ENCODE measurements at regions not wholly inside any gene's neighbourhood (a gene's known extent, or its start where the extent isn't known, plus 50 kb on each side); places are given as distances from the start of the nearest gene placed in this dataset.
"Not testable (repeated sequence)": the region's sequence is repeated elsewhere in the genome, so short reads cannot be mapped to it uniquely, and the experiment has no call there.

DNA sequence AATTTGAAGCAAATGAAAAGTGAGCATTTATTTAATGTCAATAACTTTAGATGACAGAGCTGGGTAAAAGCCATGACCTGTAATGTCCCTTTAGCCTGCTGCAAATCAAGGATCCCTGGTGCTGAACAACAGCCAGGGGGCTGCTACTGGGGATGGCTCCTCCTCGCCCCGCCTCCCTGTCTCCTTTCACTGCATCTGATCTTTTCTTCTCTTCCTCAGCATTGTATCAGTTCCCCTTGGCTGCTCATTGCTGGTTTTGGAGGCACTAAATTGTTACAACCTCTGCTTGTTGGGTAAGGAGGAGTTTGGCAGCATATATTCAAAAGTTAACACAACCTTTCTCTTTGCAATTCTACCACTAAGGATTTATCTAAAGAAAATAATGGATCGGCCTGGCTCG is 236.3 kb upstream of the ID2 start:
- H3K27ac ChIP-seq = no peak overlapping the region
- H3K4me3 ChIP-seq = no peak overlapping the region
- TF ChIP-seq, protein P1, sequence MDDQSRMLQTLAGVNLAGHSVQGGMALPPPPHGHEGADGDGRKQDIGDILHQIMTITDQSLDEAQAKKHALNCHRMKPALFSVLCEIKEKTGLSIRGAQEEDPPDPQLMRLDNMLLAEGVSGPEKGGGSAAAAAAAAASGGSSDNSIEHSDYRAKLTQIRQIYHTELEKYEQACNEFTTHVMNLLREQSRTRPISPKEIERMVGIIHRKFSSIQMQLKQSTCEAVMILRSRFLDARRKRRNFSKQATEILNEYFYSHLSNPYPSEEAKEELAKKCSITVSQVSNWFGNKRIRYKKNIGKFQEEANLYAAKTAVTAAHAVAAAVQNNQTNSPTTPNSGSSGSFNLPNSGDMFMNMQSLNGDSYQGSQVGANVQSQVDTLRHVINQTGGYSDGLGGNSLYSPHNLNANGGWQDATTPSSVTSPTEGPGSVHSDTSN (IDR thresholded peaks at IDR 0.05) = no peak
- TF ChIP-seq NPAS2 (CRISPR knock-in tag; IDR thresholded peaks at IDR 0.05; ENCODE audit: borderline replicate concordance) (no peak), HDAC2 (IDR thresholded peaks at IDR 0.05) (no peak), MYC (IDR thresholded peaks at IDR 0.05; ENCODE audit: borderline replicate concordance, low read length) (no peak), TP53 (CRISPR knock-in tag; IDR thresholded peaks at IDR 0.05) (no peak)
- TF ChIP-seq, protein P2, sequence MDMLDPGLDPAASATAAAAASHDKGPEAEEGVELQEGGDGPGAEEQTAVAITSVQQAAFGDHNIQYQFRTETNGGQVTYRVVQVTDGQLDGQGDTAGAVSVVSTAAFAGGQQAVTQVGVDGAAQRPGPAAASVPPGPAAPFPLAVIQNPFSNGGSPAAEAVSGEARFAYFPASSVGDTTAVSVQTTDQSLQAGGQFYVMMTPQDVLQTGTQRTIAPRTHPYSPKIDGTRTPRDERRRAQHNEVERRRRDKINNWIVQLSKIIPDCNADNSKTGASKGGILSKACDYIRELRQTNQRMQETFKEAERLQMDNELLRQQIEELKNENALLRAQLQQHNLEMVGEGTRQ (IDR thresholded peaks at IDR 0.05) = no peak
- TF ChIP-seq, protein P3, sequence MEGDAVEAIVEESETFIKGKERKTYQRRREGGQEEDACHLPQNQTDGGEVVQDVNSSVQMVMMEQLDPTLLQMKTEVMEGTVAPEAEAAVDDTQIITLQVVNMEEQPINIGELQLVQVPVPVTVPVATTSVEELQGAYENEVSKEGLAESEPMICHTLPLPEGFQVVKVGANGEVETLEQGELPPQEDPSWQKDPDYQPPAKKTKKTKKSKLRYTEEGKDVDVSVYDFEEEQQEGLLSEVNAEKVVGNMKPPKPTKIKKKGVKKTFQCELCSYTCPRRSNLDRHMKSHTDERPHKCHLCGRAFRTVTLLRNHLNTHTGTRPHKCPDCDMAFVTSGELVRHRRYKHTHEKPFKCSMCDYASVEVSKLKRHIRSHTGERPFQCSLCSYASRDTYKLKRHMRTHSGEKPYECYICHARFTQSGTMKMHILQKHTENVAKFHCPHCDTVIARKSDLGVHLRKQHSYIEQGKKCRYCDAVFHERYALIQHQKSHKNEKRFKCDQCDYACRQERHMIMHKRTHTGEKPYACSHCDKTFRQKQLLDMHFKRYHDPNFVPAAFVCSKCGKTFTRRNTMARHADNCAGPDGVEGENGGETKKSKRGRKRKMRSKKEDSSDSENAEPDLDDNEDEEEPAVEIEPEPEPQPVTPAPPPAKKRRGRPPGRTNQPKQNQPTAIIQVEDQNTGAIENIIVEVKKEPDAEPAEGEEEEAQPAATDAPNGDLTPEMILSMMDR (IDR thresholded peaks at IDR 0.05) = no peak
- DNase-seq (ENCODE audit: low read depth in 1 of 2, low spot score in 1 of 2) (no peak), FAIRE-seq (no peak), ATAC-seq (no peak)
- peaks cover 23% of the 10 kb centered on the region for H3K4me1 ChIP-seq
- ChIA-PET CTCF (no interaction called here), POLR2A (no interaction called here)
- no peak overlapping the region for H3K4me2 ChIP-seq
- WGBS (ENCODE audit: missing lambda C conversion rate) = 37% methylated on average over 4 of the region's 4 CpGs
- H3K9me3 ChIP-seq = 0 out of 3 replicates have a peak, but pooled peaks cover 2% of the 10 kb centered on the region

DNA sequence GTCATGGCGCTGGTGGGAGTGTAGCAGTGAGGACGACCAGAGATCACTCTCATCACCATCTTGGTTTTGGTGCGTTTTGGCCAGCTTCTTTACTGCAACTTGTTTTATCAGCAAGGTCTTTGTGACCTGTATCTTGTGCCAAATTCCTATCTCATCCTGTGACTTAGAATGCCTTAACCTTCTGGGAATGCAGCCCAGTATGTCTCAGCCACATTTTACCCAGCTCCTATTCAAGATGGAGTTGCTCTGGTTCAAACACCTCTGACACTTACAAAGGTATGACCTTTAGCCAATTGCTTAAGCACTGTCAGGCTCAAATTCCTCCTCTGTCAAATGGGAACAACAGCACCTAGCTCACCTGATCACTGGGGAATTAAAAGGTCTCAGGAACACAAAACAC is 235.1 kb upstream of the ID2 start:
- H3K9me3 ChIP-seq; DNase-seq (ENCODE audit: low read depth in 1 of 2, low spot score in 1 of 2); H3K4me3 ChIP-seq; FAIRE-seq; POLR2A ChIA-PET; ATAC-seq; CTCF ChIA-PET: not testable (repeated sequence)
- TF ChIP-seq ZSCAN20 (CRISPR knock-in tag; IDR thresholded peaks at IDR 0.05) = 0 out of 2 replicates have a peak, but pooled peaks have one; percentile 43
- TF ChIP-seq FOXS1 (CRISPR knock-in tag; IDR thresholded peaks at IDR 0.05) = 0 out of 2 replicates have a peak, but pooled peaks have one; percentile 31
- TF ChIP-seq FOSB (CRISPR knock-in tag; IDR thresholded peaks at IDR 0.05) = 0 out of 2 replicates have a peak, but pooled peaks have one; percentile 23
- TF ChIP-seq, protein P4, sequence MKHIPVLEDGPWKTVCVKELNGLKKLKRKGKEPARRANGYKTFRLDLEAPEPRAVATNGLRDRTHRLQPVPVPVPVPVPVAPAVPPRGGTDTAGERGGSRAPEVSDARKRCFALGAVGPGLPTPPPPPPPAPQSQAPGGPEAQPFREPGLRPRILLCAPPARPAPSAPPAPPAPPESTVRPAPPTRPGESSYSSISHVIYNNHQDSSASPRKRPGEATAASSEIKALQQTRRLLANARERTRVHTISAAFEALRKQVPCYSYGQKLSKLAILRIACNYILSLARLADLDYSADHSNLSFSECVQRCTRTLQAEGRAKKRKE (CRISPR knock-in tag; IDR thresholded peaks at IDR 0.05; ENCODE audit: low read depth) = peak; percentile 84; the same call in 1 of the 2 replicates
- Histone ChIP-seq H3K27ac (peak overlapping the region; percentile 5 to 29; a peak in 3 of 6 replicates), H3K4me1 (peaks cover 23% of the 10 kb centered on the region), H3K4me2 (peak overlapping the region; percentile 31; the same call in 2 of the 3 replicates)
- 93% methylated on average over 3 of the region's 3 CpGs for WGBS (ENCODE audit: missing lambda C conversion rate)

DNA sequence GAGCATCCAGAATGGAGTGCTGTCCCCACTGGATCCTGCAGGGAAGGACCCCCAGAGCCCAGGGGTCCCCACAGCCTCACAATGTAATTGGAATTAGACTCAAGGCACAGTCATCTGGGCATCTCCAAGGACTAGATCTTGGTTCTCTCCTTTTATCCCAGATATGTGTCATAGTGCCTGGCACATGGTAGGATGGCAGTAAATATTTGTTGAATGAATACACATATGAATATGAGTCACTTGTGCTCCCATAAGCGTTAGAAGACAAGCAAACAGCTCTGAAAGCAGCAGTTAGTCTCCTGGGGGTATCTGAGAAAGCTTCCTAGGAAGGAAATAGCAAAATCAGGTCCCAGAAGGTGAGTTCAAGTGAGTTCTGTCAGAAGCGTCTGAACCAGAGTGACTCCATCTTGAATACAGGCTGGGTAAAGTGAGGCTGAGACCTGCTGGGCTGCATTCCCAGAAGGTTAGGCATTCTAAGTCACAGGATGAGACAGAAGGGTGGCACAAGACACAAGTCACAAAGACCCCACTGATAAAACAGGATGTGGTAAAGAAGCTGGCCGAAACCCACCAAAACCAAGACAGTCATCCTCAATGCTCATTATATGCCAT is 234.1 kb upstream of the ID2 start:
- DNase-seq (ENCODE audit: low read depth in 1 of 2, low spot score in 1 of 2) (peak; percentile 61 to 79), ATAC-seq (peak; percentile 91 to 95), FAIRE-seq (peak; percentile 51)
- H3K4me3 ChIP-seq = no peak overlapping the region
- H3K9me3 ChIP-seq = 0 out of 3 replicates have a peak, but pooled peaks cover 2% of the 10 kb centered on the region
- peak overlapping the region; percentile 19 to 56; a peak in 5 of 6 replicates for H3K27ac ChIP-seq
- ChIA-PET POLR2A (no interaction called here), CTCF (interaction anchor here (1.1 kb wide), 1 partner anchor 9 kb away, joined by 4 read pairs; no protein-coding TSS in a partner anchor)
- WGBS (ENCODE audit: missing lambda C conversion rate) = 43% methylated on average over 3 of the region's 3 CpGs
- peak overlapping the region; percentile 31 for H3K4me2 ChIP-seq
- H3K4me1 ChIP-seq = peaks cover 23% of the 10 kb centered on the region
- TF ChIP-seq EP300 (IDR thresholded peaks at IDR 0.05) (peak; percentile 6 to 23; a peak in 1 of 5 replicates), POLR2A (IDR thresholded peaks at IDR 0.05; ENCODE audit: low read length) (no peak), RNF2 (IDR thresholded peaks at IDR 0.05; ENCODE audit: borderline replicate concordance, low read depth) (no peak), GATA3 (IDR thresholded peaks at IDR 0.05; ENCODE audit: borderline replicate concordance) (peak; percentile 35; the same call in 1 of the 2 replicates), RARB (CRISPR knock-in tag; IDR thresholded peaks at IDR 0.05) (0 out of 2 replicates have a peak, but pooled peaks have one; percentile 58), NFE2L2 (conservative IDR thresholded peaks at IDR 0.05; ENCODE audit: low read length) (no peak), ZSCAN20 (CRISPR knock-in tag; IDR thresholded peaks at IDR 0.05) (peak; percentile 96), HDAC2 (IDR thresholded peaks at IDR 0.05) (no peak), HEYL (CRISPR knock-in tag; IDR thresholded peaks at IDR 0.05) (peak; percentile 90), FOSB (CRISPR knock-in tag; IDR thresholded peaks at IDR 0.05) (peak; percentile 79; the same call in 1 of the 2 replicates), MYC (IDR thresholded peaks at IDR 0.05; ENCODE audit: borderline replicate concordance, low read length) (no peak; the same call in 1 of the 2 replicates), CEBPB (IDR thresholded peaks at IDR 0.05) (no peak)
- TF ChIP-seq, protein P4 (CRISPR knock-in tag; IDR thresholded peaks at IDR 0.05; ENCODE audit: low read depth) = peak; percentile 98
- TF ChIP-seq, protein P2 (IDR thresholded peaks at IDR 0.05) = peak; percentile 16; the same call in 1 of the 2 replicates
- TF ChIP-seq, protein P5, sequence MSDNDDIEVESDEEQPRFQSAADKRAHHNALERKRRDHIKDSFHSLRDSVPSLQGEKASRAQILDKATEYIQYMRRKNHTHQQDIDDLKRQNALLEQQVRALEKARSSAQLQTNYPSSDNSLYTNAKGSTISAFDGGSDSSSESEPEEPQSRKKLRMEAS (IDR thresholded peaks at IDR 0.05) = peak; percentile 70
- TF ChIP-seq, protein P6, sequence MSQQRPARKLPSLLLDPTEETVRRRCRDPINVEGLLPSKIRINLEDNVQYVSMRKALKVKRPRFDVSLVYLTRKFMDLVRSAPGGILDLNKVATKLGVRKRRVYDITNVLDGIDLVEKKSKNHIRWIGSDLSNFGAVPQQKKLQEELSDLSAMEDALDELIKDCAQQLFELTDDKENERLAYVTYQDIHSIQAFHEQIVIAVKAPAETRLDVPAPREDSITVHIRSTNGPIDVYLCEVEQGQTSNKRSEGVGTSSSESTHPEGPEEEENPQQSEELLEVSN (IDR thresholded peaks at IDR 0.05; ENCODE audit: borderline replicate concordance, low read depth) = no peak
- TF ChIP-seq, protein P3 (IDR thresholded peaks at IDR 0.05) = no peak
